GM21360 (cell line): ENCODE measurements at regions not wholly inside any gene's neighbourhood (a gene's known extent, or its start where the extent isn't known, plus 50 kb on each side); places are given as distances from the start of the nearest gene placed in this dataset.
"Not testable (repeated sequence)": the region's sequence is repeated elsewhere in the genome, so short reads cannot be mapped to it uniquely, and the experiment has no call there.

ENCODE experiments used
- ATAC-seq: cut with Tn5 transposase; IDR thresholded peaks from one replicate; pipeline ENCODE4 v1.9.1; 2021; ENCODE audit warnings: mild to moderate bottlenecking, moderate library complexity; ENCODE audit not compliant: unreplicated experiment

DNA sequence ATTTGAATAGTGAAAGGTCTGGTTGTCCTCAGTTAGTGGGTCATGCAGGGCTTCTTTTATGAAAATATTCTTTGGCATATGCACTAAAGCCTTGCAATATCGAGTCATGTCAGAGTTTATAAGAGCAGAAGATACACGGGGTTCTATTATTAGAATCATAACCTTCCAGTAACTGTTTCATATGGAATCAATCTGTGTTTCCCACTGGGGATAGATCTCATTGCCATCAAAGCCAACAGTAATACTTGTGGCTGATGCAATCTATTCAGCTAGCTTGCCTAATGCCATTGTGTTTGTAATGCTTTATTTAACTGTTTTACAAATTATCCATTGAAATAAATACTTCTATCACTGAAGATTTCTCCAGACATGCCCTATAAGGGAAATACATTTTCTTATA lies 746.9 kb upstream of the PCDH9 start:
- no peak for ATAC-seq

DNA sequence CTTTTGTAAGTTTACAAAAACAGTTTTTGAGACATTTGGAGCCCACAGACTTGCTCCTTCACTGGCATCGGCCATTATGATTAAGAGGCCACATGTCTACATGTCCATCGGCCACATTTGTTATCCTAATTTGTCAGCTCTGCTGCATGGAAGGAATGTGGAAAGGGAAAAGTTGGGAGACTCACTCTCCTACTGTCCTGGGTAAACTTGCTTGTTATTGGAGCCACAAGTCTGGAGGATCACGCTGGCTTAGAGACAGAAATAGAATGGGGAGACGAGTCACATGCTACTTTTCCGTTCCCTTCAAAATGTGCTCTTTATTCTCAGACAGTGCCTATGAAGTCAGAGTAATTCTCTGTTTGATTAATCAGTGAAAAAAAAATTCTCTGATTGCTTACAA lies 741.2 kb upstream of the PCDH9 start:
- ATAC-seq, result no peak

DNA sequence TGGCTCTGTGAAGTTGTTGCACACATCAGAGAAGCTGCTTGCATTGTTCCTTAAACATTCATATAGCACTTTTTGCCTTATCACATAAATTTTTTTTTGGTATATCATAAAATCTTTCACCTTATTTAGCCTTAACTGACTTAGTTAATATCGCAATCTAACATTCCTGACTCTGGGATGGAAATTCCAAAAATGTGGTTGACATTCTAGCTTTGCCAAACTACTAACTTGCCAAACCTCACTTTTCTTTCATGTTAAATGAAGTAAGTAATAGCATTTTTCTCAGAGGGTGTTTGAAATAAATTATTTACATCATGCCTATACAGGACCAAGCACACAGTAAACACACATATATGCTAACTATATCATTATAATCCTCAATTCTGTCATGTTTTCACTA lies 736.9 kb upstream of the PCDH9 start:
- no peak for ATAC-seq

DNA sequence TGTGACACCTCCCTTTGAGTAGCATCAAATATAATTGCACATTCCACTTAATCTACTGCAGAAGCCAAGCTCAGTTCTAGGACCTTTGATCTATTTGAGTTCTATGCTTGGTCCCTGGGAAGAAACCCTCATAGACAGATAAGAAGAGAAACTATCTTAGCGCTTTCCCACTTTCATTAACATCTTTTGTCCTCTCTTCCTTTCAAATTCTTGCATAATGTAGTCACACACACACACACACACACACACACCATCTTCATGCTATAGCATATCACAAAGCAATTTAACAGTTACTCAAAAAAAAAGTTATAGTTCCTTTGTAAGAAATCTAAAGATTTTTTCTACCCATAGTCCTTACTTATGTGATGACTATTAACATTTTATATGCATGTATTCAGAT lies 735.9 kb upstream of the PCDH9 start:
- ATAC-seq, result no peak

DNA sequence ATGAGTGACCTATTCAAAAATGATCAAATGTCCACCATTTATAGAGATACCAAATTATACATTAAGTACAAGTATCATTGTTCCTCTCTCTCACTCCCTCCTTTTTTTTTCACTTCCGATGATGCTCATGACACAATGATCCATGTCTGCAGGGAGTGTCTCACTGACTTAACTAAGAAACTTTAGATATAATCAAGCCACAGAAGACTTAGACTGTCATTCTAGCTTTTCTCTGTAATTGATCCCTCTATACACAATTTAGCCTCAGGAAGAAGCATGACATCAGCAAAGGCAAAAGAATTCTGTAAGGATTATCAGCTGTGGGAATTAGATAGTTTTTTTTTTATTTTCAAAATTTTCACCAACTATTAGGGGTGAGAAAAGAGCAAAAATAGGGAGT lies 734.9 kb upstream of the PCDH9 start:
- no peak for ATAC-seq

DNA sequence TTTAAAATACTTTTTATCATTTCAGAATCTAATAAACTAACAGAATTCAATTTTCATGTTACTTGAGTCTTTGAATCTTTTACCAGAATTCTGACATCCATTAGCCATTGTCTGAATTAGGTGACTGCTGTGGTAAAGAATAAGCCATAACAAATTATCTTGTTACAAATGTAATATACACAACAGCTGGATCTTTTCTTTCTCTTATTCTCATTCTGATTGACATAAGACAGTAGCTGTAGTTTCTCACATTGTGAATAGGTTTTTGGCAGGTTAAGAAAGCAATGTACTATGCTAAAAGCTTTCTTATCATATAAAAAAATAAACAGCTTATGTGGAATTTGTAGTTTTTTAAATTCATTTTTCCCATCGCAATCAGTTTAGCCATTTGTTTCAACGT lies 734.0 kb upstream of the PCDH9 start:
- ATAC-seq, result no peak

DNA sequence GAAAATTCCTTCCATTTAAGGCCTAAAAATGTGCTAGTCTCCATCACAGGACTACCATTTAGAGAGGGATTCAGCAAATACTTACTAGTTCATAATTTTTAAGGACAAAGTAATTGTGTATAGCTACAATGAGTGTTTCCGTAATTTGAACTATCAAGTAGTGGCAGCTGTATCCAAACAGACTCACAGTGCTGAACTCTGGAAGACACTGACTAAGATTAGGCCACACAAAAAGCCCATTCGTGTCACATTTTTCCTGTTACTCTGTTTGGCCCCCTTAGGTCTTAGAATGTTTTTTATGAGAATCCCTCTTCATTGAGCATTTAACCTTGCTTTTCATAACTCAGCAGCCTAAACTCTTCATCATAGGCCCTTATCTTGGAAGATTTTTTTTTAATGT lies 731.2 kb upstream of the PCDH9 start:
- ATAC-seq, result no peak

DNA sequence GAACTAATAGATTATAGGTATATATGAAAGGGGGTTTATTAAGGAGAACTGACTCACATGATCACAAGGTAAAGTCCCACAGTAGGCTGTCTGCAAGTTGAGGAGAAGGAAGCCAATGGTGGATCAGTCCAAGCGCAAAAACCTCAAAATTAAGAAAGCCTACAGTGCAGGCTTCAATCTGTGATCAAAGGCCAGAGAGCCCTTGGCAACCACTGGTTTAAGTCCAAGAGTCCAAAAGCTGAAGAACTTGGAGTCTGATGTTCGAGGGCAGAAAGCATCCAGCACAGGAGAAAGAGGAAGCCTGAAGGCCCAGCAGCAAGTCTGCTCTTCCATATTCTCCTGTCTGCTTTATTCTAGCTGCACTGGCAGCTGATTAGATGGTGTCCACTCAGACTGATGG lies 721.3 kb upstream of the PCDH9 start:
- no peak for ATAC-seq

DNA sequence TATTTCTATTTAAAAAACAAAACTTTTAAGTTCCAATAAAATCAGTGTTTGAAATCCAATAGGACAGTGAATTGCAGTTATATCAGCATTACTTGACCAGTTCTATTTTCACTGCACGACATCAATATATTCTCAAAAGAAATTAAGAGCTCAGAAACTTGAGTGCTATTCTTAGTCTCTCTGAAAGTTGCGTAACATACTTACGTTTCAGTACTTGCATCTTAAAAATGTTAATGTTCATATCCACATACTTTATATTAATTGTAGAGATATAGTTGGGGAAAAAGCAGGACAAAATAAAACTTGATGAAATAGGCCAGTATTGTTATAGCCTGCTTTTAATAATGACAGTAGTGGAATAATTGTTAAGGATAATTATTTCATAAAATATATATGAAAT lies 720.5 kb upstream of the PCDH9 start:
- ATAC-seq, result no peak

DNA sequence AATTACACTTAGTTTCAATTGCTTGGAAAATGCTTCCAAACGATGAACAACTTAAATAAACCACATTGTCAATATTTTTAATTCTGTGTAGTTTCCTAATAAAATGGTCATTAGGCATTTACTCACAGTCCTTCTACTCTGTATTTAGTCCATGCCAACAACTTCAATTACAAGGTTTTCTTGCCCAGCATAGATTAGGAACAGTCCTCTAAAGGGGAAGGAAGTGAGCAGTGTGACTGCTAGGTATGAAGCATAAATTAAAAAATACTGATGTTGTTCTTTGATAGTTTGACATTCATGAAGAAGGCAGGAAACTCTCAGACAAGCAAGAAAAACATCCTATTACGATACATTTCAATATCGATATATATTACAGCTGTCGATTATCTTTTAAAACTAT lies 716.0 kb upstream of the PCDH9 start:
- no peak for ATAC-seq

DNA sequence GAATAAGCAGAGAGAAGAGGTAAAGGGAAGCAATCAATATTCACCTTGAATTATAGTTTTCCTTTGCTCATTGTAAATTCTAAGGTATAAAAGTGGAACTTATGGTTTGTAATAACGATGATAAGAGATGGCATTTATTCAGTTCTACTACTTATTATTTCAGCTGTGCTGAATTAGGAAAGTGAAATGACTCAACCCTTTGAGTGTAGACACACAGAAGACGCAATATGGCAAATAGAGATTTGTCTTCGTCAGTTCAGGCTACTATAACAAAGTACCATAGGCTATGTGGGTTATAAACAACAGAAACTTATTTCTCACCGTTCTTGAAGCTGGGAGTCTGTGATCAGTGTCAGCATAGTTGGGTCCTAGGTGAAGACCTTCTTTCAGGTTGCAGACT lies 713.0 kb upstream of the PCDH9 start:
- ATAC-seq, result no peak

DNA sequence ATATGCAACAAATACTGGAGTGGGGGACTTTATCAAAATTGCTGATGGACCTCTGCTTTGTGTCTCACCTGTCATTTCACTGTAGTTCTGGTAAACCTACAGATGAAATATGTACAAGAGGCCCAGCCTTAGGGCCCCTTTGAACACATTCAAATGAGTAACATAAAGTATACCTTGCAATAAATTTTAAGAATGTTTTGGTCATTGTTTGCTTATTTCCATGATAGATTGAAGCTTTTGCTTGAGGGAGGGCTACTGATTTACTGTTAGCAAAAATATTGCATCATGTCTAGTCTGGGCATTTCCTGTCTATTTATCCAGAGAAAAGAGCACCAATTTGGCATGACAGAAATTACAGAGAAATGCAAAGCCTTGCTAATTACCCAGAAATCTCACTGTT lies 705.5 kb upstream of the PCDH9 start:
- no peak for ATAC-seq

DNA sequence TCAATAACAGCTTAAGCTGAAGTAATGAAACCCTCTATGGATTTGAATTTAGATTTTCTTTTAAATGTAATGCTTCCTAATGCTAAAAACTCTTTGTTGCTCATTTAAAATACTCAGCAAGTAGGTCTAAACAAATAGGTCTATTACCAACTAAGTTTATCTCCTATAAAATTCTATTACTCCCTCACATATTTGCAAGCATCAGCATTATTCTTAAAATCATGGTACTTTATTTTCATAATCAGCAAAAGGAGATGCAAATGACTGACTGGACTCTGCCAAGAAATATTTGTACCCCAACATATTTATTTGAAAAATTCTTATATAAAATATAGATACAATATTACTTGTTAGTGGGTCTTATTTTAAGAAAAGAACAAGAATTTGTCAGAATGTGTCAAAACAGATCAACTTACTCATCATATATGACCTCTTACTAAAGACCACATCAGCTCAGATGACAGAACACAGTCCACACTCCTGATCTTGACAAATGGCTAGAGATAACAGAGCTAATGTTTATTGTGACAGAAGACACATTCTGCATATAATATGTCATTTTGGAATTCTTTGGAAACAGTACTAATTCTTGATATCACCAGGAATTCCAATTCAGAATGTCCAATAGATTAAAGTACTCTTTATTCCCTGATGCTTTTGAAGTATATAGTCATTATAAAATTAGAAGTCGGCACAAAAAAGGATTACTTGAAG lies 704.6 kb upstream of the PCDH9 start:
- no peak for ATAC-seq

DNA sequence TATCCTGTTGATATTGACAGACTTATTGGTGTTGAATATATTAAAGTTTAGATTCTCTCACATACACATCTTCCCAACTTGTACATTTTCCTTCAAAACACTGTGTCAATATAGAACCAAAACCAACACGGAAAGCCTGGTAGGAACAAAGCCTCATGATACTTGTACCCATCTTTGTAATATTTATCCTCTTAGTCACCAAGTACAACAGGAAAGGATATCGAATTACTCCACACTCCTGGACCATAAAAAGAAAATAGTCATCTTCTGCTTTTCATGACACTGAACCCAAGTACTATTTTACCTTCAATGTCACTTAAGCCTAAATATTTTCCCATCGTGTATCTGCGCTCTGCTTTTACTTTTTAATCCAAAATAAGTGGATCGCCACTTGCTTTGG lies 702.9 kb upstream of the PCDH9 start:
- ATAC-seq, result no peak

DNA sequence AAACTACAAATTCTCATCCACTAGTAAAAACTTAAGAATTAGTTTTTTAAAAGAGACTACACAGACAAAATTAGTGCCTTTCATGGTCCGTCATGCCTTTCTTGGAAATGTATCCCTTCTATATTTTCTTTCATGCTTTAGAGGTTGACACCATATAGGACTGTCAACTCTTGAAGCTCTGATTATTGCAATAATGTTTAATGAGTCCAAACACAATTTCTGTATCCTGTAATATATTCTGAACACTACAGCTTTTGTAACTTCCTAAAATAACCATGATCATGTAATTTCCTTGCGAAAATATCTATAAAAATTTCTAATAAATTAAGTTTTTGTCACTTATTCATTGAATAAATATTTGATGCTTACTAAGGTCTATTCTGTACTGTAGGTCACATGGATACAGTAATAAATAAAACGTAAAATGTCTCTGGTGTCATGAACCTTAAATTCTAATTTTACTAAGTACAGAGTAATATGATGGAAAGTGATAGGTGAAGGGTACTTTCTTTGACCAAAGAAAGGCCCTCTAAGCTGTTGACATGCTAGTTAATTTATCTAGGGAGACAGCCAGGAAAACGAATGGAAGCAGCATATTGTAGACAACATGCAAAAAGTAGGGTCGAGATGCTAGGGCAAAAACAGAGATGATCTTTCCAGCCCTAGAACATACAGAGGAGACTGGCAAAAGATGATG lies 687.3 kb upstream of the PCDH9 start:
- ATAC-seq, result no peak

DNA sequence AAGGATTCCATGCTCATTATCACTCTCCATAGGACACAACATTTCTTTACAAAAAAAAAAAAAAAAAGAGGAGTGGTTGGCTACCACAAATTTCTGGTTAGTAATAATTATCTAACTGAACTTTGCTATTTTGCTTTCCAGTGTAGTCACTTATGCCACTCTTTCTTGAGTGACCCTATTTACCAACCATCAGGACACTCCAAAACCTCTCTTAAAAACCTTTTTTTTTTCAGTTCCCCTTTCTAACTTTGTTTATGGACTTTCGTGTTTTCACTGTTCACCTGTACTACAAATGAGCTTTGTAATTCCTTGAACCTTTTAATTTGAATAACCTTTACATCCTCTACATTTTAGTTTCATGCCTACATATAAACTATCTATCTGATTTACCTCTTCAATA lies 686.5 kb upstream of the PCDH9 start:
- ATAC-seq, result no peak

DNA sequence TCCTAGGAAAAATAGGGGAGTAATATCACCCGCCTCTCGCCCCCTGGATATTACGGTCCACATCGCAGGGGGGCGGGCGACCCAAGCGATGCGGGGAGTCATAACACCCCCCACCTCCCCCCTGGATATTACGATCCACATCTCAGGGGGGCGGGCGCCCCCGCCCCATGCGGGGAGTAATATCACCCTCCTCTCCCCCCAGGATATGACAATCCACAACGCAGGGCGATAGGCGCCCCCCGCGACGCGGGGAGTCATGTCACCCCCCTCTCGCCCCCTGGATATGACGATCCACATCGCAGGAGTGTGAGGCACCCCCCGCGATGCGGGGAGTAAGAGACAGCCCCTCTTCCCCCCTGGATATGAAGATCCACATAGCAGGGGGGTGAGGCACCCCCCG lies 684.4 kb upstream of the PCDH9 start:
- no peak for ATAC-seq

DNA sequence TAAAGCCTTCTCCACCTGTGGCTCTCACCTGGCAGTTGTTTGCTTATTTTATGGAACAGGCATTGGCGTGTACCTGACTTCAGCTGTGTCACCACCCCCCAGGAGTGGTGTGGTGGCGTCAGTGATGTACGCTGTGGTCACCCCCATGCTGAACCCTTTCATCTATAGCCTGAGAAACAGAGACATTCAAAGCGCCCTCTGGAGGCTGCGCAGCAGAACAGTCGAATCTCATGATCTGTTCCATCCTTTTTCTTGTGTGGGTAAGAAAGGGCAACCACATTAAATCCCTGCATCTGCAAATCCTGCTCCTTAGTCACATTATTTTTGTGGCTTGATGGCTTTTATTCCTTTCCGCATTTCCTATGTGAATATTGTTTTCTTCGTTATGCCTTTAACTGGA lies 672.8 kb upstream of the PCDH9 start:
- not testable (repeated sequence) for ATAC-seq

DNA sequence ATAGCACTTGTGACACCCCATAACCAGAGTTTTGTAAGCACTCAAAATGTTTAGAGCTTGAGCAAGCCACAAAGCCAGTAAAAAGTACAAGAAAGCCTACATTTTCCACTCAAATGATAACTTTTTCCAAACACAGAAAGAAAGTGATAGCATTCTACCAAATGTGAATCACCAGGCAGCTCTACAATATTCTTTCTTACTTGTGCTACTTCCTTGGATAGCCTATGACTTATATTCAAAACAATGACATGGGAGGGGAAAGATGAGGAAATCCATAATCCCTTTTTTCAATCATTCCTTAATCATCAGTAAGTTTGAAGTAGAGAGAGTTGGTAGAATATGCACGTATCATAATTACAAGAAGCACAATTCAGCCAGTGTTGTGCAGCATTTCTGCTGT lies 650.8 kb upstream of the PCDH9 start:
- no peak for ATAC-seq

DNA sequence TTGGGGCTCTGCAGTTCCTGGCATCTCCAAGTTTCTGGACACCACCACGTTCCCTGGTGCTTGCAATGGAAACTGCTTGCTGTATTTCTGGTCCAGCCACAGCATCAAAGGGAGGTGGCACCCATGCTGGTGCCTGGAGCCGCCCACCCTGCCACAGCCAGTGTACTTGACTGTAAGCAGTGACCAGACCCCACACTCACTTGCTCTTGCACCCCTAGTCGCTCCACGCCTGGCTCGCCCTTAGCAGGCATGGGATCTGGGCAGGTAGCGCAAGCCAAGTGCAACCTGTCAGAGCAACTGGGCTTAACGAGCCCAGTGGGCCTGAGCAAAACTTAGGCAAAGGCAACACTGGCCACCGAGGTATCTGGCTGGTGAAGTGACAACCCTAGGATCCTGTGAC lies 648.2 kb upstream of the PCDH9 start:
- ATAC-seq, result no peak

DNA sequence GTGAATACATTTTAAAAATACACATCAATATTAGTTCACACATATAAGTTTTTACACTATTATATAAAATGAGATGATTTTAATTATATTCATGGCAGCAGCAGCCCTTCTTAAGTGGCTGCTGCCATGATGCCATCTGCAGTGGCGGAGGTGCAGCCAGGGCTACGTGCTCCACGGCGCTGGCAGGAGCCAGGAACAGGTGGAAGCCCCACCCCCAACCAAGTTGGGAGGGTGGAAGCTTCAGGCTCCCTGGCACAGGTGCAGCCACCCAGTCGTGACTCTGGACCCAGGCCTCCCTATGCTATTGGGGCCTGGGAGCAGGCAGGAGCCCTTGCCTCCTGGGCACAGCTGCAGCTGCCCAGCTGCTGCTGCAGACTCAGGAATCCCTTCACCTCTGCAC lies 646.9 kb upstream of the PCDH9 start:
- ATAC-seq, result no peak

DNA sequence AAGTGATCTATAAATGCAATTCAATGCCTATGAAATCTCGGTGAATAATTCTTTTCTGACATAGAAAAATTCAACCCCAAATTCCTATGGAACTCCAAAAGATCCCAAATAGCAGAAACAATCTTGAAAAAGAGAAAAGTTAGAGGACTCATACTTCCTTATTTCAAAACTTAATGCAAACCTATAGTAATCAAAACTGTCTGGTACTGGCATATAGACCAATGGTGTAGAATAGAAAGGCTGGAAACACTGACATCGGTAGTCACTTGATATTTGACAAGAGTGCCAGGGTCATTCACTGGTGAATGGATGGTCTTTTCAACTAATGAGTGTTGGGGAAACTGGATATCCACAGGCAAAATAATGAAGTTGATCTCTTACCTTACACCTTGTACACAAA lies 637.1 kb upstream of the PCDH9 start:
- ATAC-seq, result no peak

DNA sequence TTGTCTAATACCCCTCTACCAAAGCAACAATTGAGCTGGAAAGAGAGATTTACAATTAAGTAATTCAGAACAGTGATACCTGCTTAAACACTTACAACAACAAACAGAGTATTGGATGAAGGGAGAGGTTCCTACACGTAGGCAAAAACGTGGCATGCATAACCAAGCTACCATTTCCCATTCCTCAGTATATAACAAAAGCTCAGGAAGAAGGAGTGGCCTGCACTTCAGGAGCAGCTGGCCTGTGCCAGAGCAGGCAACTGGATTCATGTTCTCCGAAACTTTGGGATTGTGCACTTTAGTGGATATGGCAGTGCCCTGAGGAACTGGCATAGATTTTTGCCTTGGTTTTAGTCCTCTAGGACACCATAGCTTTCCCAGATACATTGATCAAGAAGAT lies 630.2 kb upstream of the PCDH9 start:
- ATAC-seq, result no peak
